ENCODE measurements at regions not wholly inside any gene's neighbourhood (a gene's known extent, or its start where the extent isn't known, plus 50 kb on each side); places are given as distances from the start of the nearest gene placed in this dataset.

GRCh38 chr6:74458536-74458935, 747.3 kb downstream of the COL12A1 start:
- TF ChIP-seq REST (IDR thresholded peaks at IDR 0.05; ENCODE audit: insufficient read depth in 1 of 2, low read depth in 2 of 2, low read length in 2 of 2) (no peak), SIN3A (IDR thresholded peaks at IDR 0.05; ENCODE audit: borderline replicate concordance, insufficient read depth, low read length) (no peak), FOXP2 (optimal IDR thresholded peaks at IDR 0.05; ENCODE audit: borderline replicate concordance, extremely low read depth, extremely low read length, insufficient read depth) (no peak), POLR2AphosphoS5 (IDR thresholded peaks at IDR 0.05; ENCODE audit: low read depth, low read length) (no peak), TAF1 (IDR thresholded peaks at IDR 0.05; ENCODE audit: borderline replicate concordance, insufficient read depth, low read length) (no peak)

GRCh38 chr6:74455786-74456185, 750.1 kb downstream of the COL12A1 start:
- TF ChIP-seq POLR2AphosphoS5 (IDR thresholded peaks at IDR 0.05; ENCODE audit: low read depth, low read length) (no peak), SIN3A (IDR thresholded peaks at IDR 0.05; ENCODE audit: borderline replicate concordance, insufficient read depth, low read length) (no peak), REST (IDR thresholded peaks at IDR 0.05; ENCODE audit: insufficient read depth in 1 of 2, low read depth in 2 of 2, low read length in 2 of 2) (no peak), FOXP2 (optimal IDR thresholded peaks at IDR 0.05; ENCODE audit: borderline replicate concordance, extremely low read depth, extremely low read length, insufficient read depth) (no peak), TAF1 (IDR thresholded peaks at IDR 0.05; ENCODE audit: borderline replicate concordance, insufficient read depth, low read length) (no peak)

- TF ChIP-seq TAF1 (IDR thresholded peaks at IDR 0.05; ENCODE audit: borderline replicate concordance, insufficient read depth, low read length) (no peak), SIN3A (IDR thresholded peaks at IDR 0.05; ENCODE audit: borderline replicate concordance, insufficient read depth, low read length) (no peak), POLR2AphosphoS5 (IDR thresholded peaks at IDR 0.05; ENCODE audit: low read depth, low read length) (no peak)
Measured at GRCh38 chr6:74451953-74452352, 753.9 kb downstream of the COL12A1 start.

GRCh38 chr6:74448850-74449249, 752.8 kb downstream of the CD109 start:
- TF ChIP-seq REST (IDR thresholded peaks at IDR 0.05; ENCODE audit: insufficient read depth in 1 of 2, low read depth in 2 of 2, low read length in 2 of 2) (no peak), TAF1 (IDR thresholded peaks at IDR 0.05; ENCODE audit: borderline replicate concordance, insufficient read depth, low read length) (no peak), POLR2AphosphoS5 (IDR thresholded peaks at IDR 0.05; ENCODE audit: low read depth, low read length) (no peak), FOXP2 (optimal IDR thresholded peaks at IDR 0.05; ENCODE audit: borderline replicate concordance, extremely low read depth, extremely low read length, insufficient read depth) (no peak), SIN3A (IDR thresholded peaks at IDR 0.05; ENCODE audit: borderline replicate concordance, insufficient read depth, low read length) (no peak)

- TF ChIP-seq POLR2AphosphoS5 (IDR thresholded peaks at IDR 0.05; ENCODE audit: low read depth, low read length) (no peak), FOXP2 (optimal IDR thresholded peaks at IDR 0.05; ENCODE audit: borderline replicate concordance, extremely low read depth, extremely low read length, insufficient read depth) (no peak), REST (IDR thresholded peaks at IDR 0.05; ENCODE audit: insufficient read depth in 1 of 2, low read depth in 2 of 2, low read length in 2 of 2) (no peak), TAF1 (IDR thresholded peaks at IDR 0.05; ENCODE audit: borderline replicate concordance, insufficient read depth, low read length) (no peak), SIN3A (IDR thresholded peaks at IDR 0.05; ENCODE audit: borderline replicate concordance, insufficient read depth, low read length) (no peak)
Measured at GRCh38 chr6:74447013-74447412, 751.0 kb downstream of the CD109 start.

Measured in PFSK-1 (cell line).